Endodermal cell (in vitro differentiated cells): ENCODE measurements at regions not wholly inside any gene's neighbourhood (a gene's known extent, or its start where the extent isn't known, plus 50 kb on each side); places are given as distances from the start of the nearest gene placed in this dataset.

Source experiments
- DNase-seq: peaks from one replicate; pipeline ENCODE4 v3.0.0-alpha.2; 2017
- H3K27ac ChIP-seq: 2 replicates; pipeline ENCODE4 v1.5.1; 2013; ENCODE audit warnings: mild to moderate bottlenecking, low read depth, low read length, moderate library complexity
- H3K27me3 ChIP-seq: 2 replicates; pipeline ENCODE4 v1.6.1; 2013; ENCODE audit warnings: mild to moderate bottlenecking, low read length, moderate library complexity; ENCODE audit not compliant: insufficient read depth, control insufficient read depth, poor library complexity, severe bottlenecking
- H3K36me3 ChIP-seq: 2 replicates; pipeline ENCODE4 v1.7.0; 2013; ENCODE audit warnings: mild to moderate bottlenecking, low read length, moderate library complexity; ENCODE audit not compliant: control insufficient read depth, insufficient read depth
- H3K4me1 ChIP-seq: one replicate; pipeline ENCODE4 v1.7.0; 2013; ENCODE audit warnings: low read length; ENCODE audit not compliant: control insufficient read depth, insufficient read depth
- H3K4me3 ChIP-seq: 2 replicates; pipeline ENCODE4 v1.5.1; 2013; ENCODE audit warnings: mild to moderate bottlenecking, low read length, moderate library complexity
- H3K9ac ChIP-seq: 2 replicates; pipeline ENCODE4 v1.6.1; 2013; ENCODE audit warnings: mild to moderate bottlenecking, low read length, moderate library complexity; ENCODE audit not compliant: poor library complexity, severe bottlenecking; ENCODE audit errors: extremely low read depth
- H3K9me3 ChIP-seq: 2 replicates; pipeline ENCODE4 v1.6.1; 2013; ENCODE audit warnings: mild to moderate bottlenecking, low read length, moderate library complexity; ENCODE audit not compliant: control insufficient read depth
- H3K27ac Mint-ChIP-seq: 2 replicates; pipeline ENCODE4 v1.8.0; 2020; ENCODE audit warnings: mixed read lengths
- H3K27me3 Mint-ChIP-seq: 2 replicates; pipeline ENCODE4 v1.8.0; 2021; ENCODE audit warnings: mild to moderate bottlenecking, mixed read lengths; ENCODE audit not compliant: insufficient read depth
- H3K36me3 Mint-ChIP-seq: 2 replicates; pipeline ENCODE4 v1.8.0; 2020; ENCODE audit warnings: low read depth, mixed read lengths
- H3K4me1 Mint-ChIP-seq: 2 replicates; pipeline ENCODE4 v1.8.0; 2020; ENCODE audit warnings: mixed read lengths
- H3K4me3 Mint-ChIP-seq: 2 replicates; pipeline ENCODE4 v1.8.0; 2020; ENCODE audit warnings: mild to moderate bottlenecking, moderate library complexity, mixed read lengths
- H3K9me3 Mint-ChIP-seq: 2 replicates; pipeline ENCODE4 v1.8.0; 2020; ENCODE audit warnings: mild to moderate bottlenecking, mixed read lengths
- CTCF ChIP-seq: fragments of 200-600 bp; sonication (generic); conservative IDR thresholded peaks from 2 replicates; pipeline ENCODE4 v1.5.0; 2021; ENCODE audit warnings: antibody characterized with exemption, mild to moderate bottlenecking
- WGBS, 2 experiments: methylation state at CpG; one replicate each; pipeline versions ENCODE4 v1.1.5 to v1.1.7; 2013; ENCODE audit warnings: missing lambda C conversion rate in 2 of 2, mixed read lengths in 1 of 2; ENCODE audit not compliant: insufficient coverage in 1 of 2, insufficient read length in 1 of 2; 5-methylcytosine and 5-hydroxymethylcytosine counted together

DNA sequence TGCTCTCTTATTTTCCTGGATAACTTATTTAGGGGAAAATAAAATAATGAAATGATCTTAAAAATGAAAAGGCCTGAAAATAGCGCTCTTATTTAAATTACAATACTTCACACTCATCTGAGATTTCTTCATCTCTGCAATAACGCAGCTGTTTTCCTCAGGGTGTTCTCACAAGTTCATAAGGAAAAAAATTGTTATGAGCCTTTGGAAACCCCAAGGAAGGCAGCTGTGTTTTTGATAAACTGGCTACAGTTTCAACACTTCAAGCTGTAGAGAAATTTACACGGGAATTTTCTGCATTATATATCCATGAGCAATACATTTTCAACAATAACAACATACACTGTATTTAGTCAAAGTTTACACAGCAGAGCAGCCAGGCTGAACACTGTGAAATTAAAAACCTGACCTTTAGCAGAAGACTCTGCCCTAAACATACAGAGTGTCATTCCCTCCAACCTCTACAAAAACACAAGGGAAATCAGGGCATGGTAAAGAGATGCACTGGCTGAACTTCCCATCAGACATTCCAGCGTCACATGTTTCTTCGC lies 959.6 kb downstream of the SLC4A3 start:
- no peaks in the 10 kb centered on the region for H3K27me3 Mint-ChIP-seq
- WGBS, 2 experiments: 92 to 95% methylated on average over 4 to 5 of the region's 5 CpGs
- Histone ChIP-seq H3K9me3 (no peaks in the 10 kb centered on the region), H3K4me1 (no peaks in the 10 kb centered on the region), H3K27ac (no peak overlapping the region), H3K4me3 (no peak overlapping the region), H3K36me3 (no peaks in the 10 kb centered on the region), H3K27me3 (no peaks in the 10 kb centered on the region), H3K9ac (no peak overlapping the region)
- TF ChIP-seq CTCF: no peak
- H3K36me3 Mint-ChIP-seq: no peaks in the 10 kb centered on the region
- no peaks in the 10 kb centered on the region for H3K9me3 Mint-ChIP-seq
- H3K27ac Mint-ChIP-seq: no peak overlapping the region
- DNase-seq: no peak
- no peak overlapping the region for H3K4me3 Mint-ChIP-seq
- no peaks in the 10 kb centered on the region for H3K4me1 Mint-ChIP-seq

GRCh38 chr2:220588148-220588547 lies 960.7 kb downstream of the SLC4A3 start:
- Histone ChIP-seq H3K4me1 (no peaks in the 10 kb centered on the region), H3K9ac (no peak overlapping the region), H3K27ac (no peak overlapping the region), H3K36me3 (no peaks in the 10 kb centered on the region), H3K4me3 (no peak overlapping the region), H3K27me3 (no peaks in the 10 kb centered on the region), H3K9me3 (no peaks in the 10 kb centered on the region)
- Mint-ChIP-seq H3K27ac (no peak overlapping the region), H3K9me3 (no peaks in the 10 kb centered on the region), H3K27me3 (no peaks in the 10 kb centered on the region), H3K36me3 (no peaks in the 10 kb centered on the region), H3K4me1 (no peaks in the 10 kb centered on the region), H3K4me3 (no peak overlapping the region)
- DNase-seq: no peak
- 95 to 98% methylated on average over 4 to 5 of the region's 5 CpGs for WGBS, 2 experiments
- no peak for TF ChIP-seq CTCF

- Histone ChIP-seq H3K9me3 (no peaks in the 10 kb centered on the region), H3K4me1 (no peaks in the 10 kb centered on the region), H3K9ac (no peak overlapping the region), H3K27ac (no peak overlapping the region), H3K4me3 (no peak overlapping the region), H3K36me3 (no peaks in the 10 kb centered on the region), H3K27me3 (no peaks in the 10 kb centered on the region)
- Mint-ChIP-seq H3K36me3 (no peaks in the 10 kb centered on the region), H3K4me3 (no peak overlapping the region), H3K27ac (no peak overlapping the region), H3K9me3 (no peaks in the 10 kb centered on the region), H3K4me1 (no peaks in the 10 kb centered on the region), H3K27me3 (no peaks in the 10 kb centered on the region)
- DNase-seq: no peak
- no peak for TF ChIP-seq CTCF
- WGBS, 2 experiments: 87 to 100% methylated on average over 1 of the region's 1 CpG
Observed at GRCh38 chr2:220590476-220590875, 963.0 kb downstream of the SLC4A3 start.
